ENCODE measurements at regions not wholly inside any gene's neighbourhood (a gene's known extent, or its start where the extent isn't known, plus 50 kb on each side); places are given as distances from the start of the nearest gene placed in this dataset.

GRCh38 chr5:63812693-63813092, 149.6 kb downstream of the HTR1A start:
- no peak overlapping the region for H4K91ac ChIP-seq (ENCODE audit: insufficient read depth, low read depth, low read length)
- H2AK9ac ChIP-seq (replicated peaks; ENCODE audit: low read depth, low read length, poor library complexity) = no peak overlapping the region
- dilution Hi-C loops (cut with HindIII; ENCODE audit: low sequenced_read_pairs, unreplicated experiment) = no loop called here
- H3K56ac ChIP-seq (ENCODE audit: extremely low read depth, insufficient read depth, low read length) = no peak overlapping the region
- no peaks in the 10 kb centered on the region for H3K36me3 ChIP-seq (ENCODE audit: control insufficient read depth, insufficient read depth, low read length)
- no peak overlapping the region for H3K4me3 ChIP-seq (ENCODE audit: insufficient read depth, low read depth, low read length)
- peaks cover 10% of the 10 kb centered on the region for H3K9me3 ChIP-seq (ENCODE audit: control insufficient read depth, insufficient read depth, low read length)
- H2BK5ac ChIP-seq (ENCODE audit: low read depth, low read length, poor library complexity, severe bottlenecking) = no peak overlapping the region
- H3K14ac ChIP-seq (replicated peaks; ENCODE audit: low read depth, low read length) = no peak overlapping the region
- H3K9ac ChIP-seq (ENCODE audit: low read depth, low read length) = no peak overlapping the region
- no peak overlapping the region for H2AFZ ChIP-seq (replicated peaks; ENCODE audit: low read length, poor library complexity)
- no peaks in the 10 kb centered on the region for H4K20me1 ChIP-seq (ENCODE audit: insufficient read depth, low read length)
- H3K18ac ChIP-seq (ENCODE audit: low read depth, low read length) = no peak overlapping the region
- H3K4ac ChIP-seq (ENCODE audit: low read depth, low read length) = no peak overlapping the region
- H3K4me1 ChIP-seq (ENCODE audit: control insufficient read depth, insufficient read depth, low read length) = no peaks in the 10 kb centered on the region
- no TSS peak for BruUV-seq (replicated peaks)
- H3K79me1 ChIP-seq (ENCODE audit: low read depth in 1 of 2, low read length in 2 of 2) = no peaks in the 10 kb centered on the region
- H2BK15ac ChIP-seq (ENCODE audit: low read depth, low read length) = no peak overlapping the region
- H3K23ac ChIP-seq (ENCODE audit: low read depth, low read length) = no peak overlapping the region
- ChIA-PET POLR2A (ENCODE audit: unreplicated experiment) (no interaction called here), CTCF (no interaction called here)
- intact Hi-C loops (cut with micrococcal nuclease) = no loop called here
- ATAC-seq (ENCODE audit: low read depth) (no peak), DNase-seq (no peak)
- no peak overlapping the region for H4K8ac ChIP-seq (ENCODE audit: low read depth in 2 of 2, low read length in 2 of 2)
- no peak overlapping the region for H2BK20ac ChIP-seq (ENCODE audit: low read depth, low read length)
- no peak overlapping the region for H3K4me2 ChIP-seq (ENCODE audit: low read depth, low read length)
- no peak overlapping the region for H2AK5ac ChIP-seq (ENCODE audit: low read depth, low read length)
- H2BK120ac ChIP-seq (ENCODE audit: low read depth, low read length) = no peak overlapping the region
- H3K27me3 ChIP-seq (ENCODE audit: control insufficient read depth, insufficient read depth, low read length) = no peaks in the 10 kb centered on the region
- no peaks in the 10 kb centered on the region for H3K9me1 ChIP-seq (ENCODE audit: insufficient read depth, low read length)
- in situ Hi-C loops (cut with MboI; ENCODE audit: low sequenced_read_pairs) = no loop called here
- WGBS, 2 experiments (ENCODE audit: extremely low coverage in 2 of 2, insufficient read length in 1 of 2) = no CpG with 5 or more reads among the region's 3 CpGs
- no peak overlapping the region for H4K5ac ChIP-seq (ENCODE audit: low read depth, low read length)
- TF ChIP-seq MAZ (IDR thresholded peaks at IDR 0.05; ENCODE audit: borderline replicate concordance, low read depth, low read length) = no peak
- H3K27ac ChIP-seq (ENCODE audit: insufficient read depth, low read length) = no peak overlapping the region

All from IMR-90 (cell line).